GM12878 (cell line): ENCODE measurements at regions not wholly inside any gene's neighbourhood (a gene's known extent, or its start where the extent isn't known, plus 50 kb on each side); places are given as distances from the start of the nearest gene placed in this dataset.

Source experiments
- ASH2L ChIP-seq: fragments of 300-600, 200-600 bp; sonication (generic); IDR thresholded peaks from 2 replicates; pipeline ENCODE4 v1.6.1; 2017; ENCODE audit warnings: low read depth, mild to moderate bottlenecking, borderline replicate concordance
- CBX3 ChIP-seq: fragments of 200-600 bp; sonication (generic); IDR thresholded peaks from 2 replicates; pipeline ENCODE4 v1.6.1; 2016; ENCODE audit warnings: low read depth, borderline replicate concordance
- EP300 ChIP-seq, 2 experiments: fragments of 150-350 bp in 1 of 2; IDR thresholded peaks; 2 replicates each; pipeline ENCODE4 v1.6.1; 2011 to 2012; ENCODE audit warnings: low read depth in 2 of 2, low read length in 2 of 2, borderline replicate concordance in 1 of 2, improper control_type of control experiment in 1 of 2, inconsistent platforms in 1 of 2; ENCODE audit not compliant: control insufficient read depth in 1 of 2
- EZH2 ChIP-seq: IDR thresholded peaks from 2 replicates; pipeline ENCODE4 v1.6.1; 2012; ENCODE audit warnings: low read depth, mild to moderate bottlenecking, control low read depth, inconsistent platforms, low read length, borderline replicate concordance; ENCODE audit not compliant: control insufficient read depth
- JUNB ChIP-seq: IDR thresholded peaks from 2 replicates; pipeline ENCODE4 v1.6.1; 2016; ENCODE audit warnings: antibody characterized with exemption, mild to moderate bottlenecking
- KDM1A ChIP-seq: fragments of 200-600 bp; sonication (generic); IDR thresholded peaks from 2 replicates; pipeline ENCODE4 v1.6.1; 2016; ENCODE audit warnings: borderline replicate concordance
- NR2C2 ChIP-seq: IDR thresholded peaks from 2 replicates; pipeline ENCODE4 v1.6.1; 2011; ENCODE audit warnings: borderline replicate concordance, low read depth; ENCODE audit not compliant: control insufficient read depth, insufficient read length
- NR2F1 ChIP-seq: fragments of 450-650 bp; conservative IDR thresholded peaks from 2 replicates; pipeline ENCODE4 v1.6.1; 2017; ENCODE audit warnings: mild to moderate bottlenecking
- PAX8 ChIP-seq: fragments of 450-650 bp; IDR thresholded peaks from 2 replicates; pipeline ENCODE4 v1.6.1; 2017; ENCODE audit warnings: mild to moderate bottlenecking, moderate library complexity
- POLR2A ChIP-seq: IDR thresholded peaks from 2 replicates; pipeline ENCODE4 v1.6.1; 2011; ENCODE audit warnings: low read depth, mild to moderate bottlenecking, low read length
- RAD21 ChIP-seq: IDR thresholded peaks from 2 replicates; pipeline ENCODE4 v1.6.1; 2011; ENCODE audit warnings: mild to moderate bottlenecking, low read depth, low read length, moderate library complexity; ENCODE audit not compliant: insufficient read depth
- RELA ChIP-seq: fragments of 450-650 bp; IDR thresholded peaks from 2 replicates; pipeline ENCODE4 v1.8.0; 2014; ENCODE audit warnings: borderline replicate concordance; ENCODE audit not compliant: partially characterized antibody
- SIX5 ChIP-seq: IDR thresholded peaks from 2 replicates; pipeline ENCODE4 v1.6.1; 2011; ENCODE audit warnings: mild to moderate bottlenecking, low read depth, low read length, moderate library complexity; ENCODE audit not compliant: severe bottlenecking
- TCF3 ChIP-seq: IDR thresholded peaks from 2 replicates; pipeline ENCODE4 v1.6.1; 2012; ENCODE audit warnings: low read depth, mild to moderate bottlenecking, low read length, borderline replicate concordance; ENCODE audit not compliant: insufficient read depth
- ZNF217 ChIP-seq: fragments of 450-650 bp; IDR thresholded peaks from 2 replicates; pipeline ENCODE4 v1.6.1; 2017; ENCODE audit warnings: antibody characterized with exemption, mild to moderate bottlenecking
- ZNF274 ChIP-seq: IDR thresholded peaks from one replicate; pipeline ENCODE4 v1.8.0; 2011; ENCODE audit not compliant: insufficient read length, insufficient read depth
- ZNF622 ChIP-seq: fragments of 450-650 bp; IDR thresholded peaks from 2 replicates; pipeline ENCODE4 v1.6.1; 2017; ENCODE audit warnings: mild to moderate bottlenecking, inconsistent platforms
- TF ChIP-seq, protein P1 (sequence below): fragments of 450-650 bp; formaldehyde crosslinking; IDR thresholded peaks from 2 replicates; pipeline ENCODE4 v1.4.0; 2022; ENCODE audit warnings: mild to moderate bottlenecking, moderate library complexity
- TF ChIP-seq, protein P2 (sequence below): IDR thresholded peaks from 2 replicates; pipeline ENCODE4 v1.6.1; 2011; ENCODE audit warnings: borderline replicate concordance, low read depth, mild to moderate bottlenecking, moderate library complexity, low read length; ENCODE audit not compliant: insufficient read depth, poor library complexity, severe bottlenecking
- TF ChIP-seq, protein P3 (sequence below): IDR thresholded peaks from 2 replicates; pipeline ENCODE4 v1.6.1; 2011; ENCODE audit warnings: borderline replicate concordance, low read depth, mild to moderate bottlenecking, moderate library complexity, mixed read lengths, low read length; ENCODE audit not compliant: insufficient read depth; ENCODE audit errors: extremely low read length
- TF ChIP-seq, protein P4 (sequence below): fragments of 450-650 bp; IDR thresholded peaks from 2 replicates; pipeline ENCODE4 v1.6.1; 2016; ENCODE audit warnings: mild to moderate bottlenecking

DNA sequence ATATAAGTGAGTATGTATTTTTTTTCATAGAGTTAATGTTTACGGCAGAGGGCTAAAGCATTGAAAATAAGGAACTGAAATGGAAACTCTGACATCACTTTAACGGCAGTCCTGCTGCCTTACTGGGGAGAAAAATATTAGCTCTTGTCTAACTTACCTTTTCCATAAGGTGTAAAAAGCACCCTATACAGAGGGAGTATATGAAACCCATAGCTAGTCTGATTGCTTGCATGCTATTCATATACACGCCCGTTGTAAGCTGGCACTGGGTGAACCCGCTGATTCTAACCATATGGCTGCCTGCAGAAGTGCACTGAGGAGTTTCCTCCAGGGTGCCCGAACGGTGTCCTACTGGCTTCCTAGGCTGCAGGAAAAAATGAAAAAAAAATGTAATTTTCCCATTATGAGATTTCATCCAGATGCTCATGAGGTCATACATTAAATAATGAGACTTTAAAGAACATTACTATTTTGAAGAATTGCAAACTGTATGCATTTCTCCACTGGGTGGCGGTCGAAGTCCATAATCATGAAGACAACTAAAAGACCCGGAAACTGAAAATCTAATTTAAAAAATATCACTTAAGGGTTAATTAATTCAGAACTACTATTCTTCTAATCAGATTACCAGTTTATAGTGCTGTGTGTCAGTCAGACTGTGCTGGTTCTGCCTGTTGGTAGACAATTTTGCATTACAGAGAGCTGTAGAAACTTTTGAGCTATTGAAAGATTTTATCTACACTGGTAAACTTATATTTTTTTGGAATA, 144.7 kb downstream of the ALX1 start (continued):
- peak in 1 of 2 experiments; percentile 90; a peak in 1 of 4 replicates for TF ChIP-seq EP300 (IDR thresholded peaks at IDR 0.05; ENCODE audit: borderline replicate concordance in 1 of 2, control insufficient read depth in 1 of 2, low read depth in 2 of 2, low read length in 2 of 2)
- peak; percentile 59 for TF ChIP-seq JUNB
- no peak for TF ChIP-seq POLR2A
- TF ChIP-seq ZNF274 = no peak
- no peak for TF ChIP-seq EZH2
- no peak for TF ChIP-seq KDM1A
- no peak for TF ChIP-seq SIX5
- TF ChIP-seq, protein P1, sequence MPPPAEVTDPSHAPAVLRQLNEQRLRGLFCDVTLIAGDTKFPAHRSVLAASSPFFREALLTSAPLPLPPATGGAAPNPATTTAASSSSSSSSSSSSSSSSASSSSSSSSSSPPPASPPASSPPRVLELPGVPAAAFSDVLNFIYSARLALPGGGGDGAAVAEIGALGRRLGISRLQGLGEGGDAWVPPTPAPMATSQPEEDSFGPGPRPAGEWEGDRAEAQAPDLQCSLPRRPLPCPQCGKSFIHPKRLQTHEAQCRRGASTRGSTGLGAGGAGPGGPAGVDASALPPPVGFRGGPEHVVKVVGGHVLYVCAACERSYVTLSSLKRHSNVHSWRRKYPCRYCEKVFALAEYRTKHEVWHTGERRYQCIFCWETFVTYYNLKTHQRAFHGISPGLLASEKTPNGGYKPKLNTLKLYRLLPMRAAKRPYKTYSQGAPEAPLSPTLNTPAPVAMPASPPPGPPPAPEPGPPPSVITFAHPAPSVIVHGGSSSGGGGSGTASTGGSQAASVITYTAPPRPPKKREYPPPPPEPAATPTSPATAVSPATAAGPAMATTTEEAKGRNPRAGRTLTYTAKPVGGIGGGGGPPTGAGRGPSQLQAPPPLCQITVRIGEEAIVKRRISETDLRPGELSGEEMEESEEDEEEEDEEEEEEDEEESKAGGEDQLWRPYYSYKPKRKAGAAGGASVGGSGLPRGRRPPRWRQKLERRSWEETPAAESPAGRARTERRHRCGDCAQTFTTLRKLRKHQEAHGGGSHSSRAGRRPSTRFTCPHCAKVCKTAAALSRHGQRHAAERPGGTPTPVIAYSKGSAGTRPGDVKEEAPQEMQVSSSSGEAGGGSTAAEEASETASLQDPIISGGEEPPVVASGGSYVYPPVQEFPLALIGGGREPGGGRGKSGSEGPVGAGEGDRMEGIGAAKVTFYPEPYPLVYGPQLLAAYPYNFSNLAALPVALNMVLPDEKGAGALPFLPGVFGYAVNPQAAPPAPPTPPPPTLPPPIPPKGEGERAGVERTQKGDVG (CRISPR knock-in tag) = no peak
- no peak for TF ChIP-seq NR2C2
- no peak for TF ChIP-seq ASH2L
- TF ChIP-seq, protein P2, sequence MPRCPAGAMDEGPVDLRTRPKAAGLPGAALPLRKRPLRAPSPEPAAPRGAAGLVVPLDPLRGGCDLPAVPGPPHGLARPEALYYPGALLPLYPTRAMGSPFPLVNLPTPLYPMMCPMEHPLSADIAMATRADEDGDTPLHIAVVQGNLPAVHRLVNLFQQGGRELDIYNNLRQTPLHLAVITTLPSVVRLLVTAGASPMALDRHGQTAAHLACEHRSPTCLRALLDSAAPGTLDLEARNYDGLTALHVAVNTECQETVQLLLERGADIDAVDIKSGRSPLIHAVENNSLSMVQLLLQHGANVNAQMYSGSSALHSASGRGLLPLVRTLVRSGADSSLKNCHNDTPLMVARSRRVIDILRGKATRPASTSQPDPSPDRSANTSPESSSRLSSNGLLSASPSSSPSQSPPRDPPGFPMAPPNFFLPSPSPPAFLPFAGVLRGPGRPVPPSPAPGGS = no peak
- no peak for TF ChIP-seq CBX3
- peak; percentile 70 for TF ChIP-seq RAD21
- no peak for TF ChIP-seq NR2F1
- TF ChIP-seq RELA = no peak
- TF ChIP-seq PAX8 = no peak
- TF ChIP-seq ZNF622 = no peak
- no peak for TF ChIP-seq ZNF217
- TF ChIP-seq, protein P3, sequence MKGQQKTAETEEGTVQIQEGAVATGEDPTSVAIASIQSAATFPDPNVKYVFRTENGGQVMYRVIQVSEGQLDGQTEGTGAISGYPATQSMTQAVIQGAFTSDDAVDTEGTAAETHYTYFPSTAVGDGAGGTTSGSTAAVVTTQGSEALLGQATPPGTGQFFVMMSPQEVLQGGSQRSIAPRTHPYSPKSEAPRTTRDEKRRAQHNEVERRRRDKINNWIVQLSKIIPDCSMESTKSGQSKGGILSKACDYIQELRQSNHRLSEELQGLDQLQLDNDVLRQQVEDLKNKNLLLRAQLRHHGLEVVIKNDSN = no peak
- TF ChIP-seq TCF3 = no peak
- TF ChIP-seq, protein P4, sequence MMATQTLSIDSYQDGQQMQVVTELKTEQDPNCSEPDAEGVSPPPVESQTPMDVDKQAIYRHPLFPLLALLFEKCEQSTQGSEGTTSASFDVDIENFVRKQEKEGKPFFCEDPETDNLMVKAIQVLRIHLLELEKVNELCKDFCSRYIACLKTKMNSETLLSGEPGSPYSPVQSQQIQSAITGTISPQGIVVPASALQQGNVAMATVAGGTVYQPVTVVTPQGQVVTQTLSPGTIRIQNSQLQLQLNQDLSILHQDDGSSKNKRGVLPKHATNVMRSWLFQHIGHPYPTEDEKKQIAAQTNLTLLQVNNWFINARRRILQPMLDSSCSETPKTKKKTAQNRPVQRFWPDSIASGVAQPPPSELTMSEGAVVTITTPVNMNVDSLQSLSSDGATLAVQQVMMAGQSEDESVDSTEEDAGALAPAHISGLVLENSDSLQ = no peak
